ENCODE measurements at regions not wholly inside any gene's neighbourhood (a gene's known extent, or its start where the extent isn't known, plus 50 kb on each side); places are given as distances from the start of the nearest gene placed in this dataset.

- TF ChIP-seq POLR2A (IDR thresholded peaks at IDR 0.05), result no peak
- TF ChIP-seq, protein P1, sequence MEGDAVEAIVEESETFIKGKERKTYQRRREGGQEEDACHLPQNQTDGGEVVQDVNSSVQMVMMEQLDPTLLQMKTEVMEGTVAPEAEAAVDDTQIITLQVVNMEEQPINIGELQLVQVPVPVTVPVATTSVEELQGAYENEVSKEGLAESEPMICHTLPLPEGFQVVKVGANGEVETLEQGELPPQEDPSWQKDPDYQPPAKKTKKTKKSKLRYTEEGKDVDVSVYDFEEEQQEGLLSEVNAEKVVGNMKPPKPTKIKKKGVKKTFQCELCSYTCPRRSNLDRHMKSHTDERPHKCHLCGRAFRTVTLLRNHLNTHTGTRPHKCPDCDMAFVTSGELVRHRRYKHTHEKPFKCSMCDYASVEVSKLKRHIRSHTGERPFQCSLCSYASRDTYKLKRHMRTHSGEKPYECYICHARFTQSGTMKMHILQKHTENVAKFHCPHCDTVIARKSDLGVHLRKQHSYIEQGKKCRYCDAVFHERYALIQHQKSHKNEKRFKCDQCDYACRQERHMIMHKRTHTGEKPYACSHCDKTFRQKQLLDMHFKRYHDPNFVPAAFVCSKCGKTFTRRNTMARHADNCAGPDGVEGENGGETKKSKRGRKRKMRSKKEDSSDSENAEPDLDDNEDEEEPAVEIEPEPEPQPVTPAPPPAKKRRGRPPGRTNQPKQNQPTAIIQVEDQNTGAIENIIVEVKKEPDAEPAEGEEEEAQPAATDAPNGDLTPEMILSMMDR (IDR thresholded peaks at IDR 0.05), result no peak
Measured at GRCh38 chr4:20075248-20075871, 176.3 kb upstream of the SLIT2 start.
